ENCODE measurements at regions not wholly inside any gene's neighbourhood (a gene's known extent, or its start where the extent isn't known, plus 50 kb on each side); places are given as distances from the start of the nearest gene placed in this dataset.
A peak's percentile ranks its signal among the peaks of the same experiment; 100 is the strongest.
"Not testable (repeated sequence)": the region's sequence is repeated elsewhere in the genome, so short reads cannot be mapped to it uniquely, and the experiment has no call there.

DNA sequence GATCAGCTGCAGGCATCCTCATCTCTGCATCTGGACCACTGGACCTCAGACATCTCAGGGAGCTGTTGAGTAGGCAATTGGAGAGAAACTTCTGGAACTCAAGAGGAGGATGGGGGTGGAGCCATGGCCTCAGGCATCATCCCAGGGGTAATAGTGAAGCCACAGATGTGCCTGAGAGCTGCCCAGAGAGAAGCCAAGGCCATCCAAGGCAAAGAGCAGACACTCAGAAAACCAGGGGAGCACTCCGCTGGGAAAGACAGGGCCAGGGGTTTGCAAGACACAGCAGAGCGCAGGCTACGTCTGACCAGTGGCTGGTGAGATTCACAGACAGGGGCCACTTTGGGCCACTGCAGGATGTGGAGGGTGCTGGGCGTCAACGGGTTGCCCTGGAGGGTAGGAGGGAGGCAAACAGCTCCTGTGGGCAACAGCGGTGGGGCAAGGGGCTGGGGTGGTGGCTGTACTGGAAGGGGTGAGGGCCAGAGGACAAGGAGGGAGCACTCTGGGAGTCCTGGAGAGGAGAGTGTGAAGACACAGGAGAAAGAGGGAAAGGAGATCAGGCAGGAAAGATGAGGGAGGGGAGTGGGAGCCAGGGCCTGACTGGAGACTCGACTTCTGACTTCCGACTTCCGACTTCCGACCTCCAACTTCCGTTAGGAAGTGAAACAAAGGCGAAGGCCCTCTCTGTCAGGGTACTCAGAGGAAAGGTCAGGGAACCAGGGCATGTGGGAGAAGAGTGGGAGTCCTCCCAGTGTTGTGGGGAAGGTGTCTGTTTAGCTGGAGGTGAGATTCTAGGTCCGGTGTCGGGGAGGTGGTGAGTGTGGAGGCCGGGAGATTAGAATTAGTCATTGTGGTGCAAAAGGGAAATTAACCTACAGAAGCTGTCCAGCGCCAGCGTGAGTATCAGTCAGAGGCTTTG lies 69.7 kb upstream of the ANTXRL start:
- TF ChIP-seq, protein P1, sequence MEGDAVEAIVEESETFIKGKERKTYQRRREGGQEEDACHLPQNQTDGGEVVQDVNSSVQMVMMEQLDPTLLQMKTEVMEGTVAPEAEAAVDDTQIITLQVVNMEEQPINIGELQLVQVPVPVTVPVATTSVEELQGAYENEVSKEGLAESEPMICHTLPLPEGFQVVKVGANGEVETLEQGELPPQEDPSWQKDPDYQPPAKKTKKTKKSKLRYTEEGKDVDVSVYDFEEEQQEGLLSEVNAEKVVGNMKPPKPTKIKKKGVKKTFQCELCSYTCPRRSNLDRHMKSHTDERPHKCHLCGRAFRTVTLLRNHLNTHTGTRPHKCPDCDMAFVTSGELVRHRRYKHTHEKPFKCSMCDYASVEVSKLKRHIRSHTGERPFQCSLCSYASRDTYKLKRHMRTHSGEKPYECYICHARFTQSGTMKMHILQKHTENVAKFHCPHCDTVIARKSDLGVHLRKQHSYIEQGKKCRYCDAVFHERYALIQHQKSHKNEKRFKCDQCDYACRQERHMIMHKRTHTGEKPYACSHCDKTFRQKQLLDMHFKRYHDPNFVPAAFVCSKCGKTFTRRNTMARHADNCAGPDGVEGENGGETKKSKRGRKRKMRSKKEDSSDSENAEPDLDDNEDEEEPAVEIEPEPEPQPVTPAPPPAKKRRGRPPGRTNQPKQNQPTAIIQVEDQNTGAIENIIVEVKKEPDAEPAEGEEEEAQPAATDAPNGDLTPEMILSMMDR (conservative IDR thresholded peaks at IDR 0.05) = no peak
- H3K27ac Mint-ChIP-seq = no peak overlapping the region

DNA sequence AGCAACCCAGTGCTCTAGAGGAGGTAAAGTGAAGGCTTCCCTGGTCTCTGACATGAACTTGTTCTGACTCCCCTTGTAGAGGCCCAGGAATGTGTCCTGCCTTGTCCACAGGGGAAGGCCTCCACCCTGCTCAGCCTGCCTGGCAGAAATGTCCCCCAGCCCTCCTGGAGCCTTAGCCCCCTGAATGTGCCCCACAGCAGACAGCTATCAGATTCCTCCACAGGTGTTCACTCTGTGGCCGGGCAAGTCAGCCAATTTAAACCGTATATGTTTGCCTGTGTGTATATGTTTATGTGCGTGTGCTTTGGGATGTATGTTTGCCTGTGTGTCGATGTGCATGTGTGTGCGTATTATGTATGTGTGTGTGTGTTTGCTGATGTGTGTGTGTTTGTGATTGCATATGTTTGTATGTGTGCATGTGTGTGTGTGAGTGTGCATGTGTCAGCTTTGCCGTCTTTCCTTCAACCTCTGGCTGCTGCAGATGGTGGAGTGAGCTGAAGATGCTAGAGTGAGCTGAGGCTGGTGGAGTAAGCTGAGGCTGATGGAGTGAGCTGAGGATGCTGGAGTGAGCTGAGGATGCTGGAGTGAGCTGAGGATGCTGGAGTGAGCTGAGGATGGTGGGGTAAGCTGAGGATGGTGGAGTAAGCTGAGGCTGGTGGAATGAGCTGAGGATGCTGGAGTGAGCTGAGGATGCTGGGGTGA lies 68.9 kb upstream of the ANTXRL start:
- TF ChIP-seq, protein P1 (conservative IDR thresholded peaks at IDR 0.05) = no peak
- H3K9me3 Mint-ChIP-seq = no peaks in the 10 kb centered on the region
- no peak overlapping the region for H3K27ac Mint-ChIP-seq

More for the DNA sequence above, 69.7 kb upstream of the ANTXRL start:
- Mint-ChIP-seq H3K4me3 (no peak overlapping the region), H3K36me3 (no peaks in the 10 kb centered on the region), H3K9me3 (no peaks in the 10 kb centered on the region), H3K27me3 (peaks cover 13% of the 10 kb centered on the region), H3K4me1 (ENCODE audit: unreplicated experiment) (peaks cover 9% of the 10 kb centered on the region)
- peak; percentile 60 for DNase-seq (ENCODE audit: extremely low spot score, unreplicated experiment)

GRCh38 chr10:46218921-46219320 lies 67.9 kb upstream of the ANTXRL start:
- DNase-seq (ENCODE audit: extremely low spot score, unreplicated experiment) = no peak
- no peaks in the 10 kb centered on the region for H3K36me3 Mint-ChIP-seq

More for the DNA sequence above, 68.9 kb upstream of the ANTXRL start:
- DNase-seq (ENCODE audit: extremely low spot score, unreplicated experiment) = no peak
- Mint-ChIP-seq H3K27me3 (peaks cover 13% of the 10 kb centered on the region), H3K4me1 (ENCODE audit: unreplicated experiment) (peaks cover 9% of the 10 kb centered on the region), H3K36me3 (no peaks in the 10 kb centered on the region), H3K4me3 (no peak overlapping the region)

DNA sequence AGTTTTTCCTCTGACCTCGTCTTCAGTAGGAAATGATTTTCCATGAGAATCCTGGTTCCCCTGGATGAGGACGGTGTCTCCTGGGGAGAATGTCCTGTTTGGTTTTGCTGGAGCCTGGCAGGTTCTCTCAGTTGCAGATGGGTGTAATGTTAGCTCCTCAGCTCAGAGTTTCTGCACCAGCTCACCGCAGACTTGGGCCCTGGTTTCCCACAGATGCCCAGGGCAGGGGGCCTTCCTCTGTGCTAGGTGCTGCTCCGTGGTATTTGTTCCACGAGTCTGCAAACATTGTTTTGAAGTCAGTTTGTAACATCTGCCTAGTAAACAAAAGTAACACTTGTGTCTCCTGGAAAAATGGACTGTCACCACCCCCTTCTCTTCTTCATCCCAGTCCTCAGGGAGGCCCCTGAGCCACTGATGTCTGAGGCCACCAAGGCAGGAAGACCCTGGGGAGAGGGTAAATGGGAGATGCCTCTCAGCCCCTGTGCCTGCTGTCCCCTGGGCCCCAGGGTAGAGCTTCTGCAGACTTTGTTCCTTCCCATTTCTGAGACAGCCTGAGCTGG lies 67.3 kb upstream of the ANTXRL start:
- not testable (repeated sequence) for H3K4me3 Mint-ChIP-seq; DNase-seq (ENCODE audit: extremely low spot score, unreplicated experiment); H3K4me1 Mint-ChIP-seq (ENCODE audit: unreplicated experiment)

More at GRCh38 chr10:46218921-46219320, 67.9 kb upstream of the ANTXRL start:
- Mint-ChIP-seq H3K4me3 (no peak overlapping the region), H3K27me3 (peaks cover 13% of the 10 kb centered on the region), H3K9me3 (no peaks in the 10 kb centered on the region), H3K27ac (no peak overlapping the region), H3K4me1 (ENCODE audit: unreplicated experiment) (peaks cover 9% of the 10 kb centered on the region)
- TF ChIP-seq, protein P1 (conservative IDR thresholded peaks at IDR 0.05) = no peak

GRCh38 chr10:46220187-46220586 lies 66.6 kb upstream of the ANTXRL start:
- Mint-ChIP-seq H3K4me1 (ENCODE audit: unreplicated experiment) (peaks cover 9% of the 10 kb centered on the region), H3K36me3 (no peaks in the 10 kb centered on the region), H3K9me3 (no peaks in the 10 kb centered on the region), H3K27ac (no peak overlapping the region), H3K27me3 (peaks cover 13% of the 10 kb centered on the region), H3K4me3 (no peak overlapping the region)
- peak; percentile 60 for DNase-seq (ENCODE audit: extremely low spot score, unreplicated experiment)
- TF ChIP-seq, protein P1 (conservative IDR thresholded peaks at IDR 0.05) = no peak

More for the DNA sequence above, 67.3 kb upstream of the ANTXRL start:
- H3K36me3 Mint-ChIP-seq, H3K27ac Mint-ChIP-seq, H3K9me3 Mint-ChIP-seq: not testable (repeated sequence)
- peaks cover 13% of the 10 kb centered on the region for H3K27me3 Mint-ChIP-seq

All from type B pancreatic cell (in vitro differentiated cells).